HepG2 (cell line): ENCODE measurements at regions not wholly inside any gene's neighbourhood (a gene's known extent, or its start where the extent isn't known, plus 50 kb on each side); places are given as distances from the start of the nearest gene placed in this dataset.

Experiments used
- ATAC-seq: fragments of 200-7000 bp; cut with Tn5 transposase; 3 replicates; pipeline ENCODE4 v1.9.1; 2020; ENCODE audit warnings: mild to moderate bottlenecking, moderate library complexity
- BruUV-seq: library from RNA; stranded (reverse); fragments of 400-500 nt; replicated peaks from 2 replicates; lab custom pipeline; 2021; lab: Mats Ljungman, UMichigan
- CTCF ChIA-PET: fragments of 300-600 bp; formaldehyde crosslinking; extraction: SDS; loops from one replicate; lab custom pipeline; 2021; ENCODE audit warnings: low total read pairs, inconsistent platforms, low intra/inter-chr PET ratio; lab: Yijun Ruan, JAX
- POLR2A ChIA-PET: fragments of 350-600 bp; sonication (Branson Sonifier 250); formaldehyde crosslinking; loops from one replicate; lab custom pipeline; 2020; ENCODE audit warnings: antibody characterized with exemption, inconsistent platforms; lab: Yijun Ruan, JAX
- DNase-seq: peaks from one replicate; pipeline ENCODE4 v3.0.0-alpha.2; 2015; ENCODE audit warnings: low spot score
- FAIRE-seq: peaks from 3 replicates; lab custom pipeline; 2011; peaks lifted over from hg19 to GRCh38; lab: Jason Lieb, UNC
- H2AFZ ChIP-seq: one replicate; pipeline ENCODE4 v1.6.1; 2011; ENCODE audit warnings: low read length, inconsistent platforms
- H3K27ac ChIP-seq: fragments of 300-600 bp; 3 replicates; pipeline ENCODE4 v1.8.0; 2011; ENCODE audit warnings: mixed run types, mild to moderate bottlenecking, mixed read lengths, low read length, inconsistent platforms; ENCODE audit not compliant: insufficient read depth; ENCODE audit errors: extremely low read length
- H3K27me3 ChIP-seq, 2 experiments: fragments of 200-600 bp in 1 of 2; 2 replicates in 1 of 2; 3 replicates in 1 of 2; pipeline versions ENCODE4 v1.6.0 to v1.8.0; 2011; ENCODE audit warnings: low read length in 2 of 2, mild to moderate bottlenecking in 2 of 2, moderate library complexity in 2 of 2, inconsistent platforms in 1 of 2; ENCODE audit not compliant: insufficient read depth in 2 of 2, control insufficient read depth in 1 of 2
- H3K36me3 ChIP-seq, 2 experiments: fragments of 200-600 bp in 1 of 2; replicated peaks in 1 of 2; 2 replicates in 1 of 2; 3 replicates in 1 of 2; pipeline versions ENCODE4 v1.5.1 to v1.8.0; 2011; ENCODE audit warnings: low read length in 2 of 2, inconsistent platforms in 1 of 2; ENCODE audit not compliant: insufficient read depth in 2 of 2, control insufficient read depth in 1 of 2
- H3K4me1 ChIP-seq: 2 replicates; pipeline ENCODE4 v1.5.1; 2012; ENCODE audit warnings: low read length, inconsistent platforms; ENCODE audit not compliant: insufficient read depth
- H3K4me2 ChIP-seq: 2 replicates; pipeline ENCODE4 v1.6.0; 2011; ENCODE audit warnings: low read depth, low read length, inconsistent platforms
- H3K4me3 ChIP-seq, 3 experiments: fragments of 200-600 bp in 1 of 3; sonication (generic), shearing (Covaris generic) in 1 of 3; replicated peaks in 1 of 3; 2 replicates each; pipeline ENCODE4 v1.5.1; 2011 to 2016; ENCODE audit warnings: low read length in 3 of 3, inconsistent platforms in 2 of 3, low read depth in 2 of 3, mild to moderate bottlenecking in 2 of 3, control low read depth in 1 of 3, mixed read lengths in 1 of 3; ENCODE audit not compliant: insufficient read depth in 1 of 3
- H3K79me2 ChIP-seq: one replicate; pipeline ENCODE4 v1.6.1; 2011; ENCODE audit warnings: low read length, inconsistent platforms; ENCODE audit not compliant: insufficient read depth
- H3K9ac ChIP-seq: 2 replicates; pipeline ENCODE4 v1.6.0; 2011; ENCODE audit warnings: mild to moderate bottlenecking, low read depth, low read length, inconsistent platforms; ENCODE audit not compliant: insufficient read depth
- H3K9me3 ChIP-seq: 2 replicates; pipeline ENCODE4 v1.5.1; 2012; ENCODE audit warnings: mild to moderate bottlenecking, low read length
- H4K20me1 ChIP-seq: 2 replicates; pipeline ENCODE4 v1.6.0; 2011; ENCODE audit warnings: inconsistent platforms, mild to moderate bottlenecking, low read length, moderate library complexity; ENCODE audit not compliant: insufficient read depth
- ADNP ChIP-seq: sonication (generic); formaldehyde crosslinking; IDR thresholded peaks from 2 replicates; pipeline ENCODE4 v1.4.0; 2020; ENCODE audit warnings: missing genetic modification reagents
- DPF2 ChIP-seq: sonication (generic); formaldehyde crosslinking; IDR thresholded peaks from 2 replicates; pipeline ENCODE4 v1.4.0; 2020; ENCODE audit warnings: mild to moderate bottlenecking, low read depth, missing genetic modification reagents, borderline replicate concordance
- ELF4 ChIP-seq: sonication (generic); formaldehyde crosslinking; IDR thresholded peaks from 2 replicates; pipeline ENCODE4 v1.5.0; 2020; ENCODE audit warnings: missing genetic modification reagents, mild to moderate bottlenecking, moderate library complexity, borderline replicate concordance
- EP300 ChIP-seq, 3 experiments: sonication (generic) in 1 of 3; formaldehyde crosslinking in 1 of 3; IDR thresholded peaks; 2 replicates each; pipeline versions ENCODE4 v1.5.1 to v1.6.1; 2011 to 2020; ENCODE audit warnings: low read depth in 2 of 3, low read length in 2 of 3, borderline replicate concordance in 1 of 3, improper control_type of control experiment in 1 of 3, mild to moderate bottlenecking in 1 of 3, missing genetic modification reagents in 1 of 3, moderate library complexity in 1 of 3
- ETV6 ChIP-seq: sonication (generic); formaldehyde crosslinking; conservative IDR thresholded peaks from 2 replicates; pipeline ENCODE4 v1.4.0; 2020; ENCODE audit warnings: missing genetic modification reagents
- MBD4 ChIP-seq: IDR thresholded peaks from 2 replicates; pipeline ENCODE4 v1.6.1; 2012; ENCODE audit warnings: low read length, inconsistent platforms, borderline replicate concordance
- MTF2 ChIP-seq: sonication (generic); formaldehyde crosslinking; IDR thresholded peaks from 2 replicates; pipeline ENCODE4 v1.5.0; 2020; ENCODE audit warnings: missing genetic modification reagents, borderline replicate concordance
- TCF7 ChIP-seq: sonication (generic); IDR thresholded peaks from 2 replicates; pipeline ENCODE4 v1.6.1; 2016; ENCODE audit warnings: antibody characterized with exemption, low read depth
- ZBTB7A ChIP-seq: sonication (generic); formaldehyde crosslinking; IDR thresholded peaks from 2 replicates; pipeline ENCODE4 v1.8.0; 2022; ENCODE audit warnings: mild to moderate bottlenecking, missing genetic modification reagents
- ZNF567 ChIP-seq: sonication (generic); formaldehyde crosslinking; IDR thresholded peaks from 2 replicates; pipeline ENCODE4 v1.8.1; 2023; ENCODE audit warnings: mild to moderate bottlenecking, missing genetic modification reagents, borderline replicate concordance
- ZNF703 ChIP-seq: sonication (generic); formaldehyde crosslinking; IDR thresholded peaks from 2 replicates; pipeline ENCODE4 v1.5.1; 2020; ENCODE audit warnings: missing genetic modification reagents, mild to moderate bottlenecking, moderate library complexity, borderline replicate concordance
- WGBS: methylation state at CpG from one replicate; pipeline ENCODE4 v1.1.6; 2017; ENCODE audit warnings: low lambda C conversion rate; 5-methylcytosine and 5-hydroxymethylcytosine counted together
- in situ Hi-C: cut with HindIII; loops from 2 replicates; pipeline ENCODE4 v1.10.0; 2017; ENCODE audit warnings: low pct_unique_long_range_greater_than_20kb; ENCODE audit not compliant: extremely low pct_ligation_motif_present
- intact Hi-C: fragments of 100-400 bp; cut with micrococcal nuclease; formaldehyde crosslinking; loops from one replicate; pipeline ENCODE4 v1.10.0; 2022; ENCODE audit not compliant: unreplicated experiment
- TF ChIP-seq, protein P1 (sequence below), 2 experiments: fragments of 450-650 bp in 1 of 2; sonication (generic) in 1 of 2; formaldehyde crosslinking in 1 of 2; IDR thresholded peaks; 2 replicates each; pipeline versions ENCODE4 v1.6.1 to v1.8.0; 2016 to 2022; ENCODE audit warnings: antibody characterized with exemption in 1 of 2, mild to moderate bottlenecking in 1 of 2, missing genetic modification reagents in 1 of 2
- TF ChIP-seq, protein P2 (sequence below): IDR thresholded peaks from 2 replicates; pipeline ENCODE4 v1.6.1; 2016

DNA sequence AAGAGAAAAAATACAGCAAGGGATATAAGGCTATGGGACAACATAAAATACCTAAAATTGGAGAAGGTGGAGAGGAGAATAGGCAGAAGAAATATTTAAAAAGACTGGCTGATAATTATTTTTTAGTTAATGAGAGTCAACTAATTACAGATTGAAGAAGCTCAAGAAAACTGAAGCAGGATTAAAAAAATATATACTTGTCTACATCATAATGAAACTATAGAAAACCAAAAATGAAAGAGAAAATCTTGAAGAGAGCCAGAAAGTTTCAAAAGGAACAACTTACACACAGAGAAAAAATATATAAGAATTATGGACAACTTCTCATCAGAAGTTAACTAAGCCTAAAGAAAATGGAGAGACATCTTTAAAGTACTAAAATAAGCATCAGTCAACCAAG is 62.9 kb upstream of the APCDD1 start (continued):
- TF ChIP-seq, protein P1, sequence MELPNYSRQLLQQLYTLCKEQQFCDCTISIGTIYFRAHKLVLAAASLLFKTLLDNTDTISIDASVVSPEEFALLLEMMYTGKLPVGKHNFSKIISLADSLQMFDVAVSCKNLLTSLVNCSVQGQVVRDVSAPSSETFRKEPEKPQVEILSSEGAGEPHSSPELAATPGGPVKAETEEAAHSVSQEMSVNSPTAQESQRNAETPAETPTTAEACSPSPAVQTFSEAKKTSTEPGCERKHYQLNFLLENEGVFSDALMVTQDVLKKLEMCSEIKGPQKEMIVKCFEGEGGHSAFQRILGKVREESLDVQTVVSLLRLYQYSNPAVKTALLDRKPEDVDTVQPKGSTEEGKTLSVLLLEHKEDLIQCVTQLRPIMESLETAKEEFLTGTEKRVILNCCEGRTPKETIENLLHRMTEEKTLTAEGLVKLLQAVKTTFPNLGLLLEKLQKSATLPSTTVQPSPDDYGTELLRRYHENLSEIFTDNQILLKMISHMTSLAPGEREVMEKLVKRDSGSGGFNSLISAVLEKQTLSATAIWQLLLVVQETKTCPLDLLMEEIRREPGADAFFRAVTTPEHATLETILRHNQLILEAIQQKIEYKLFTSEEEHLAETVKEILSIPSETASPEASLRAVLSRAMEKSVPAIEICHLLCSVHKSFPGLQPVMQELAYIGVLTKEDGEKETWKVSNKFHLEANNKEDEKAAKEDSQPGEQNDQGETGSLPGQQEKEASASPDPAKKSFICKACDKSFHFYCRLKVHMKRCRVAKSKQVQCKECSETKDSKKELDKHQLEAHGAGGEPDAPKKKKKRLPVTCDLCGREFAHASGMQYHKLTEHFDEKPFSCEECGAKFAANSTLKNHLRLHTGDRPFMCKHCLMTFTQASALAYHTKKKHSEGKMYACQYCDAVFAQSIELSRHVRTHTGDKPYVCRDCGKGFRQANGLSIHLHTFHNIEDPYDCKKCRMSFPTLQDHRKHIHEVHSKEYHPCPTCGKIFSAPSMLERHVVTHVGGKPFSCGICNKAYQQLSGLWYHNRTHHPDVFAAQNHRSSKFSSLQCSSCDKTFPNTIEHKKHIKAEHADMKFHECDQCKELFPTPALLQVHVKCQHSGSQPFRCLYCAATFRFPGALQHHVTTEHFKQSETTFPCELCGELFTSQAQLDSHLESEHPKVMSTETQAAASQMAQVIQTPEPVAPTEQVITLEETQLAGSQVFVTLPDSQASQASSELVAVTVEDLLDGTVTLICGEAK (IDR thresholded peaks at IDR 0.05), result no peak
- TF ChIP-seq, protein P1 (CRISPR knock-in tag; IDR thresholded peaks at IDR 0.05), result no peak
- TF ChIP-seq ZNF567 (CRISPR knock-in tag) (no peak), ZBTB7A (no peak)

DNA sequence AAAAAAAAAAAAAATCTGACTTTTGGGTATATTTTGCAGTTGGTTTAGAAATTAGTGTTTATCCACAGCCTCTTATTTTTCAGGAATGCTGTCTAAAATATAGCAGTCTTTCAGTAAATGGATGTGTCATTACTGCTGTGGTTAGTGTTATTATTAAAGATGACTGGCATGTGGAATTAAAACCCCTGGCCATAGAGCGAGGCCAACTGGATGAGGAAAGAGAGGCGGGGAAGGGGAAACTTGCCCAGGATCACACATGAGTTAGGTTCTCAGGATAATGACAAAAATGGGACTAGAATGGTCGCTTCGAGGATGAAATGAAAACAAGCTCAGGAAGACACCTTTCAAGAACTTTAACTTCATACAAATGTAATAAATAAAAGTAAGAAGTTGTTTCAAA is 57.4 kb upstream of the APCDD1 start:
- Histone ChIP-seq H3K9me3 (no peaks in the 10 kb centered on the region), H3K4me3 (no peak overlapping the region), H3K27ac (no peak overlapping the region), H3K4me1 (no peaks in the 10 kb centered on the region), H3K9ac (no peak overlapping the region), H4K20me1 (no peaks in the 10 kb centered on the region), H3K4me2 (no peak overlapping the region), H2AFZ (no peak overlapping the region), H3K27me3 (0 out of 5 replicates have a peak, but pooled peaks cover 0 to 3% of the 10 kb centered on the region in 2 experiments), H3K79me2 (no peaks in the 10 kb centered on the region), H3K36me3 (no peaks in the 10 kb centered on the region)
- in situ Hi-C loops, result no loop called here
- no peak for DNase-seq
- ATAC-seq, result no peak
- intact Hi-C loops, result no loop called here
- POLR2A ChIA-PET, result interaction anchor here (0.6 kb wide), 1 partner anchor 129 kb away, joined by 3 read pairs; the partner anchor contains the start of gene NAPG
- FAIRE-seq, result no peak
- CTCF ChIA-PET, result no interaction called here
- WGBS, result 25% methylated on average over 4 of the region's 4 CpGs
- no TSS peak for BruUV-seq
- TF ChIP-seq MTF2 (CRISPR knock-in tag), result no peak
- no peak for TF ChIP-seq EP300 (IDR thresholded peaks at IDR 0.05; ENCODE audit: low read depth in 2 of 2, low read length in 2 of 2)
- TF ChIP-seq EP300 (CRISPR knock-in tag; IDR thresholded peaks at IDR 0.05; ENCODE audit: borderline replicate concordance), result no peak
- TF ChIP-seq ELF4 (CRISPR knock-in tag), result no peak
- TF ChIP-seq MBD4, result no peak
- TF ChIP-seq ZNF703 (CRISPR knock-in tag), result no peak
- no peak for TF ChIP-seq TCF7
- TF ChIP-seq DPF2, result no peak
- TF ChIP-seq ETV6 (CRISPR knock-in tag), result no peak
- TF ChIP-seq, protein P2, sequence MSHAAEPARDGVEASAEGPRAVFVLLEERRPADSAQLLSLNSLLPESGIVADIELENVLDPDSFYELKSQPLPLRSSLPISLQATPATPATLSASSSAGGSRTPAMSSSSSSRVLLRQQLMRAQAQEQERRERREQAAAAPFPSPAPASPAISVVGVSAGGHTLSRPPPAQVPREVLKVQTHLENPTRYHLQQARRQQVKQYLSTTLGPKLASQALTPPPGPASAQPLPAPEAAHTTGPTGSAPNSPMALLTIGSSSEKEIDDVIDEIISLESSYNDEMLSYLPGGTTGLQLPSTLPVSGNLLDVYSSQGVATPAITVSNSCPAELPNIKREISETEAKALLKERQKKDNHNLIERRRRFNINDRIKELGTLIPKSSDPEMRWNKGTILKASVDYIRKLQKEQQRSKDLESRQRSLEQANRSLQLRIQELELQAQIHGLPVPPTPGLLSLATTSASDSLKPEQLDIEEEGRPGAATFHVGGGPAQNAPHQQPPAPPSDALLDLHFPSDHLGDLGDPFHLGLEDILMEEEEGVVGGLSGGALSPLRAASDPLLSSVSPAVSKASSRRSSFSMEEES, result no peak
- TF ChIP-seq ADNP, result no peak
